HG03159 (cell line): ENCODE measurements at regions not wholly inside any gene's neighbourhood (a gene's known extent, or its start where the extent isn't known, plus 50 kb on each side); places are given as distances from the start of the nearest gene placed in this dataset.

ENCODE experiments used
- ATAC-seq: cut with Tn5 transposase; IDR thresholded peaks from one replicate; pipeline ENCODE4 v1.9.1; 2021; ENCODE audit warnings: mild to moderate bottlenecking, moderate library complexity; ENCODE audit not compliant: unreplicated experiment

- no peak for ATAC-seq
Measured at GRCh38 chr1:4336507-4336906, 317.9 kb upstream of the AJAP1 start.

- ATAC-seq = no peak
Measured at GRCh38 chr1:4341421-4341820, 313.0 kb upstream of the AJAP1 start.

- no peak for ATAC-seq
Measured at GRCh38 chr1:4344065-4344732, 310.2 kb upstream of the AJAP1 start.

- ATAC-seq = no peak
Measured at GRCh38 chr1:4345094-4345493, 309.3 kb upstream of the AJAP1 start.

- no peak for ATAC-seq
Measured at GRCh38 chr1:4346131-4346530, 308.3 kb upstream of the AJAP1 start.

- no peak for ATAC-seq
Measured at GRCh38 chr1:4351453-4351852, 303.0 kb upstream of the AJAP1 start.

- no peak for ATAC-seq
Measured at GRCh38 chr1:4353090-4353856, 301.1 kb upstream of the AJAP1 start.

- ATAC-seq = no peak
Measured at GRCh38 chr1:4355839-4356238, 298.6 kb upstream of the AJAP1 start.

- no peak for ATAC-seq
Measured at GRCh38 chr1:4362314-4363044, 291.9 kb upstream of the AJAP1 start.

GRCh38 chr1:4366091-4366490 is 288.3 kb upstream of the AJAP1 start:
- no peak for ATAC-seq

GRCh38 chr1:4367230-4367777 is 287.1 kb upstream of the AJAP1 start:
- ATAC-seq = no peak

- ATAC-seq = no peak
Measured at GRCh38 chr1:4369335-4369734, 285.1 kb upstream of the AJAP1 start.

- ATAC-seq = no peak
Measured at GRCh38 chr1:4371849-4372248, 282.6 kb upstream of the AJAP1 start.

GRCh38 chr1:4375812-4376211 is 278.6 kb upstream of the AJAP1 start:
- no peak for ATAC-seq

- ATAC-seq = no peak
Measured at GRCh38 chr1:4379451-4380175, 274.8 kb upstream of the AJAP1 start.

GRCh38 chr1:4380564-4381168 is 273.7 kb upstream of the AJAP1 start:
- ATAC-seq = no peak

GRCh38 chr1:4393191-4393590 is 261.2 kb upstream of the AJAP1 start:
- ATAC-seq = no peak

GRCh38 chr1:4394366-4394765 is 260.0 kb upstream of the AJAP1 start:
- ATAC-seq = no peak

- ATAC-seq = no peak
Measured at GRCh38 chr1:4395158-4395557, 259.3 kb upstream of the AJAP1 start.

GRCh38 chr1:4395676-4396075 is 258.7 kb upstream of the AJAP1 start:
- no peak for ATAC-seq

- no peak for ATAC-seq
Measured at GRCh38 chr1:4396551-4396950, 257.9 kb upstream of the AJAP1 start.
